A172 (cell line): ENCODE measurements at regions not wholly inside any gene's neighbourhood (a gene's known extent, or its start where the extent isn't known, plus 50 kb on each side); places are given as distances from the start of the nearest gene placed in this dataset.

Experiments
- DNase-seq: peaks from one replicate; pipeline ENCODE4 v3.0.0-alpha.2; 2015; ENCODE audit warnings: low spot score

GRCh38 chr15:38176155-38176554 is 76.5 kb upstream of the SPRED1 start:
- peak; percentile 54 for DNase-seq

- DNase-seq, result no peak
These were observed 75.9 kb upstream of the SPRED1 start for GRCh38 chr15:38176691-38177090.

DNA sequence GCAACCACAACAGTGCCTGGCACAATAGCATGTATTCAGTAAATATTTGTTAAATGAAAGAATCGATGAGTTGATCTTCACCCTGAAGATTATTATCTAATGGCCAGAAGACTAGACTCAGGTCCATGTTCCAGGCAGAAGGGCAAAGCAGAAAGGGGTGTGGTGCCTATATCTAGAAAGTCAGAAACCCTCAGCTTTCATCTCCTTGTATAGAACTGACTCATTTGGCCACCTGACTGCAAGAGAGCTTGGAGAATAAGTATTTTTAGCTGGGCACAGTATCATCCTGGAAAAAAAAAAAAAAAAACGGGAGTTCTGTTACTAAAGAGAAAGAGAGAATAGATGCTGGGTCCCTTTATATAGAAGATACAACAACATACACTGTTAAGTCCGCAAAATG is 69.7 kb upstream of the SPRED1 start:
- DNase-seq, result no peak

DNA sequence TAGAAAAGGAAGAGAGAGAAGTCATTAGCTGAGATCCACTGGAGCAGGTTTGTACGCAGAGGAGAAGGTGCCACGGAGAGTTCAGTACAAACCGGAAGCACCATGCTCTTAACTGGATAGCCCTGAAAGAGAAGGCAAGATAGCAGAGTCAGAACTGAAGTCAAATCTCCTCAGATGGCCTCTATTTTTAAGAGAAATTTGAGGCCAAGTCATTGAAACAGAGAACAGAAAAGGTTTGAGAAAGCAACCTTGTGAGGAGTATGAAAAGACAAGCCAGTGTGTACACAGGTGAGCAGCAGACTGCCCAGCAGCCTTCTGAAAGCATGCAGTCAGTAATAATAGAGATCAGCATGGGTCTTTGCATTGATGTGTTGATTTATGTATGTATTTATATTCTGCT is 66.1 kb upstream of the SPRED1 start:
- DNase-seq, result no peak

DNA sequence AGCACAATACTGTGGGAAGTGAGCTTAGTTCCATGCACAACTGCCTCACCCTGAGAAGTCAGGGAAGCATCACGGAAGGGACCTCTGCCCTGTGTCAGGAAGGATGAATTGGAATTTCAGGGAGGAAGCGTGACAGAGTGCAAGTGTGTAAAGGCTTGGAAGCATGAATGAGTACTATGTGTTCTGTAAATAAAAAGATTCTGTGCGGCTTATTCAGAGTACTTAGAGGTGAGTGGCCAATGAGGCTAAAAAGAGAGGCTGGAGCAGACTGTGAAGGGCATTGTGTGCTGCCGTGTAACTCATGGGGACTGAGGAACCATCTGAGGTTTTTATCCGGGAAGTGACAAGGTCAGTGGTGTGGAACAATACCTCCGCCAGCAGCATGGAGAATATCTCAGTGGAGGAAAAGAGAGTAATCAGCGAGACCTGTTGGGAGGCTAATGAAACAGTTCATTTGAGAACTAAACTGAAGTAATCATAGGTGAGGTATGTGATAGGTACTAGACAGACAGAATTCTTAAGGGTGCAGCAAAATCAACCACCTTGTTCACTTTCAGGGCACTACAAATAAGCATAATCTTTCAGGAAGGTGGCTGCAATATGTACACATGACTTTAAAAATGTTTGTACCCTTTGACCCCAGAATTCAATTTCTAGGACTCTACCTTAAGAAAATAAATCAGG is 64.9 kb upstream of the SPRED1 start:
- DNase-seq, result no peak

DNA sequence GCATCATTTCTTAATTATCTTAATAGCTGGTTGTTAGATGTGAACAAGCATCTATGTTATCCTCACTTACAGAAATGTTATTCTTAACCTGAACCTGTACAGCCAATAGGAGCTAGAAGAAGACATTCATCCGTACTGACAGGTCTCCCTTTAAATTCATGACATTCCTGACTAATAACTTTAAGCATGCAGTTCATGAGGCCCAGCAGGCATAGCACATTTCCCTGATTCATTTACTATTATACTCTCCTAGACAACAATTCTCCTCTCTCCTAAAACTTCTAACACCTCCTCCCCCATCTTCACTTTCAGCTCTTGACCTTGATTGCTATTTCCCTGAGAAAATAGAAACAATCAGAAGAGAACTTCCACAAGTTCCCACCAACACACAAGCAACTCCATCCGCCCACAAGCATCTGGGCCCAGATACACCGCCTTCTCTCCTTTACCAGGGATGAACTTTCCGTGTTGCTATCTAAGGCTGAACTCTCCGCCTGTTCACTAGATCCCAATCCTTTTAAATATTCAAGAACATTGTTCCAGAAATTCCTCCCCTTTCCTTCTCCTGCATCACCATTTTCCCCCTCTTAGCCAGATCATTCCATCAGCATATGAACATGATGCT is 62.9 kb upstream of the SPRED1 start:
- peak; percentile 13 for DNase-seq

DNA sequence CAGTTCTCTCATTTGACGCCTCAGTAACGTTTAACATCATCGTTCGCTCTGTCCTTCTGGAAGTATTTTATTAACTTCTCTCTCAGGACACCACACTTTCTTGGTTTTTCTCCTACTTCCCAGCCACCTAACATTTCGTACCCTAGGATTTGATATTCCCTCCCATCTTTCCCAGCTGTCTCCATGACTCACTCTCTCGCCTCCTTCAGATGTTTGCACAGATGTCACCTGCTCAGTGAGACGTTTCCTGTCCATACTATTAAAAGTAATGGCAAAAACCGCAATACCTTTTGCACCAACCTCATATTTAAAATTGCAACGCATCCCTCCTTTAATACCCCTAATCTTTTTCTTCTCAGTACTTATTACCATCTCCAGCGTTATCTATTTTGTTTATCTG is 62.1 kb upstream of the SPRED1 start:
- peak; percentile 49 for DNase-seq

- DNase-seq, result no peak
These were observed 60.1 kb upstream of the SPRED1 start for GRCh38 chr15:38192496-38192895.

DNA sequence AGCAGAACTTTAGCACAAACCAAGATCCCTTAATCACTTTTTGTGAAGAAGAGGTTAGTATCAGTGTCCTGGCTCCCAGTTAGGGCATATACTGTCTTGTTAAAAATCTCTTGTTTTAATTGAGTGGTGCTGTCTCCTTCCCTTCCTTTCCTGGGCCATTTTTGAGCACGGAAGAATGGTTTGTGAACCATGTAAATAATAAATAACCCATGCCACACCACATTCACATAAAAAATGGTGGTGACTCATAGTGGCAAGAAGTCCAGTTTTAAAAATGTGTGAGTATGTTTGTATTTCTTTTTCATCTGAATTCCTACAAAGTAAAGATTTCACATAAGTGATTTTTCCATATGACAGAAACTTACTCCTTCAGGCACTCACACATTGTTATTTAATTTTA is 59.1 kb upstream of the SPRED1 start:
- DNase-seq, result peak; percentile 21

DNA sequence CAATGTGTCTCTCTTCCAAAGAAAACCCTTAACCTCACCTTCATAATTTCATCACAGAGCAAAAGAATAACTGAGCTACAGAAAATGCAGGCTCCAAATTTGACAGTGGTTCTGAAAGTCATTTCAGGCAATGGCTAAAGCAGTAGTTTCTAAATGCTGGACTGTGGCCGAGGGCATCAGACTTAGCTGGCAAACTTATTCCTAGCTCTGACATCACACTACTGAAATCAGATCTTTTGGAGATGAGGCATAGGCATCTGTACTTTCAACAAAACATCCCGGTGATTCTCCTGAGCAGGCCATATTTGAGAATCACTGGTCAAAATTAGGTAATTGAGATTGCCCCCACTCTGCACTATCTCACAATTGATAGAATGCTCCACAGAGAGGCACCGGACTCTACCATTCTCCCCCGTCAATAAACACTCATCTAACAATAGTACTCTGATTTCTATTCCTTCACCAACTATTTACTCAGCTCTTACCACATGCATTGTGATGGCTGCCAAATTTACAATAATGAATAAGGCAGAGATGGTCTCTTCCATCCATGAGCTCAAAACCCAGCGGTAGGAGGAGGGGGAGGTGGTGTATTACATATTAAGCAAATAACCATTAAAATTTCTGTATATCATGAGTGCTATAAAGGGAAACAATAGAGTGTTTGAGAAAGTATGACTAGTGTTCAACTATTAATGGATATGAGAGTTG is 57.3 kb upstream of the SPRED1 start:
- no peak for DNase-seq

- DNase-seq, result no peak
These were observed 56.6 kb upstream of the SPRED1 start for GRCh38 chr15:38196076-38196475.

DNA sequence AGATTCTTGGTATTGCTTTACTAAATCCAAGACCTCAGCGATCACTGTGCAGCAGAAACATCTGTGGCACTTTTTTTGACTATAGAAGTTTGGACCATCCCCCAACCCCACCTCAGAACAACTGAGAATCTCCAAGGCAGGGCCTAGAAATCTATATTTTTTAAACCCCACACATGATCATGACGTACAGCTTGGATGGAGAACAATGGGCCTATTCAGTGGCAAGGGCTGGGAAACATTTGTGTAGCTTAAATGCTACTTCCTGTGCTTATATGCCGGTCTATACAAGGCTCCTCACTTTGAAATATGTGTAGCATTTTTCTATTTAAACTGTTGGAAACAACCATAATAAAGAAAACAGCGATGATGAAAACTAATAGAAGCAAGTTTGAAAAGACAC is 55.1 kb upstream of the SPRED1 start:
- no peak for DNase-seq

GRCh38 chr15:38201714-38202113 is 50.9 kb upstream of the SPRED1 start:
- DNase-seq, result no peak

GRCh38 chr15:38202361-38202760 is 50.3 kb upstream of the SPRED1 start:
- DNase-seq, result no peak
